ENCODE measurements at regions not wholly inside any gene's neighbourhood (a gene's known extent, or its start where the extent isn't known, plus 50 kb on each side); places are given as distances from the start of the nearest gene placed in this dataset.

GRCh38 chr6:119962505-119962904, 612.9 kb upstream of the MAN1A1 start:
- no peak overlapping the region for H3K9ac ChIP-seq (ENCODE audit: low read depth in 2 of 2, low read length in 2 of 2)
- TF ChIP-seq CTCF (IDR thresholded peaks at IDR 0.05) = no peak
- no peaks in the 10 kb centered on the region for H3K36me3 ChIP-seq
- H3K27ac ChIP-seq = no peak overlapping the region
- H3K27me3 ChIP-seq = no peaks in the 10 kb centered on the region
- H3K4me1 ChIP-seq = no peaks in the 10 kb centered on the region
- no peaks in the 10 kb centered on the region for H3K9me3 ChIP-seq
- DNase-seq = no peak
- intact Hi-C loops (cut with DNase I) = no loop called here
- H3K4me3 ChIP-seq = no peak overlapping the region

- TF ChIP-seq CTCF (IDR thresholded peaks at IDR 0.05) = no peak
- Histone ChIP-seq H3K4me1 (no peaks in the 10 kb centered on the region), H3K27me3 (no peaks in the 10 kb centered on the region), H3K9me3 (no peaks in the 10 kb centered on the region), H3K9ac (ENCODE audit: low read depth in 2 of 2, low read length in 2 of 2) (no peak overlapping the region), H3K36me3 (no peaks in the 10 kb centered on the region), H3K27ac (no peak overlapping the region), H3K4me3 (no peak overlapping the region)
- DNase-seq = no peak
- intact Hi-C loops (cut with DNase I) = no loop called here
Measured at GRCh38 chr6:119961450-119961849, 611.9 kb upstream of the MAN1A1 start.

- no peak overlapping the region for H3K27ac ChIP-seq
- H3K9me3 ChIP-seq = no peaks in the 10 kb centered on the region
- no peak overlapping the region for H3K9ac ChIP-seq (ENCODE audit: low read depth in 2 of 2, low read length in 2 of 2)
- no peak for DNase-seq
- H3K4me3 ChIP-seq = no peak overlapping the region
- TF ChIP-seq CTCF (IDR thresholded peaks at IDR 0.05) = no peak
- no peaks in the 10 kb centered on the region for H3K4me1 ChIP-seq
- H3K36me3 ChIP-seq = no peaks in the 10 kb centered on the region
- no peaks in the 10 kb centered on the region for H3K27me3 ChIP-seq
- intact Hi-C loops (cut with DNase I) = no loop called here
Measured at GRCh38 chr6:119960456-119960855, 610.9 kb upstream of the MAN1A1 start.

- no peak overlapping the region for H3K9ac ChIP-seq (ENCODE audit: low read depth in 2 of 2, low read length in 2 of 2)
- no peak for TF ChIP-seq CTCF (IDR thresholded peaks at IDR 0.05)
- no peak overlapping the region for H3K4me3 ChIP-seq
- H3K9me3 ChIP-seq = no peaks in the 10 kb centered on the region
- H3K4me1 ChIP-seq = no peaks in the 10 kb centered on the region
- DNase-seq = no peak
- no peaks in the 10 kb centered on the region for H3K36me3 ChIP-seq
- H3K27ac ChIP-seq = no peak overlapping the region
- intact Hi-C loops (cut with DNase I) = no loop called here
- no peaks in the 10 kb centered on the region for H3K27me3 ChIP-seq
Measured at GRCh38 chr6:119960036-119960435, 610.5 kb upstream of the MAN1A1 start.

GRCh38 chr6:119957195-119957594, 607.6 kb upstream of the MAN1A1 start:
- intact Hi-C loops (cut with DNase I) = no loop called here
- no peak overlapping the region for H3K9ac ChIP-seq (ENCODE audit: low read depth in 2 of 2, low read length in 2 of 2)
- TF ChIP-seq CTCF (IDR thresholded peaks at IDR 0.05) = no peak
- H3K27me3 ChIP-seq = no peaks in the 10 kb centered on the region
- no peaks in the 10 kb centered on the region for H3K9me3 ChIP-seq
- H3K4me3 ChIP-seq = no peak overlapping the region
- no peaks in the 10 kb centered on the region for H3K4me1 ChIP-seq
- H3K27ac ChIP-seq = no peak overlapping the region
- DNase-seq = no peak
- no peaks in the 10 kb centered on the region for H3K36me3 ChIP-seq

GRCh38 chr6:119952696-119953095, 603.1 kb upstream of the MAN1A1 start:
- Histone ChIP-seq H3K9ac (ENCODE audit: low read depth in 2 of 2, low read length in 2 of 2) (no peak overlapping the region), H3K4me3 (no peak overlapping the region), H3K36me3 (no peaks in the 10 kb centered on the region), H3K27ac (no peak overlapping the region), H3K4me1 (no peaks in the 10 kb centered on the region), H3K9me3 (no peaks in the 10 kb centered on the region), H3K27me3 (no peaks in the 10 kb centered on the region)
- intact Hi-C loops (cut with DNase I) = no loop called here
- no peak for DNase-seq
- no peak for TF ChIP-seq CTCF (IDR thresholded peaks at IDR 0.05)

Data from colonic mucosa (tissue), 4 donors.